Mesodermal cell (in vitro differentiated cells): ENCODE measurements at regions not wholly inside any gene's neighbourhood (a gene's known extent, or its start where the extent isn't known, plus 50 kb on each side); places are given as distances from the start of the nearest gene placed in this dataset.

Experiments used
- H3K27ac ChIP-seq: 2 replicates; pipeline ENCODE4 v1.7.0; 2013; ENCODE audit warnings: mild to moderate bottlenecking, low read depth, low read length, moderate library complexity; ENCODE audit not compliant: severe bottlenecking
- H3K36me3 ChIP-seq: 2 replicates; pipeline ENCODE4 v1.7.1; 2013; ENCODE audit warnings: mild to moderate bottlenecking, low read length, moderate library complexity; ENCODE audit not compliant: control insufficient read depth, insufficient read depth
- H3K4me1 ChIP-seq: one replicate; pipeline ENCODE4 v1.7.1; 2013; ENCODE audit warnings: mild to moderate bottlenecking, low read length; ENCODE audit not compliant: insufficient read depth, control insufficient read depth, poor library complexity, severe bottlenecking
- H3K4me3 ChIP-seq: 2 replicates; pipeline ENCODE4 v1.7.0; 2013; ENCODE audit warnings: low read length, control low read depth, mild to moderate bottlenecking; ENCODE audit not compliant: insufficient read depth, poor library complexity, severe bottlenecking; ENCODE audit errors: extremely low read depth
- H3K9me3 ChIP-seq: 2 replicates; pipeline ENCODE4 v1.7.1; 2013; ENCODE audit warnings: mild to moderate bottlenecking, low read length, moderate library complexity; ENCODE audit not compliant: control insufficient read depth
- WGBS, 2 experiments: methylation state at CpG; one replicate each; pipeline ENCODE4 v1.1.5; 2013; ENCODE audit warnings: missing lambda C conversion rate in 2 of 2; ENCODE audit not compliant: insufficient coverage in 2 of 2; 5-methylcytosine and 5-hydroxymethylcytosine counted together

DNA sequence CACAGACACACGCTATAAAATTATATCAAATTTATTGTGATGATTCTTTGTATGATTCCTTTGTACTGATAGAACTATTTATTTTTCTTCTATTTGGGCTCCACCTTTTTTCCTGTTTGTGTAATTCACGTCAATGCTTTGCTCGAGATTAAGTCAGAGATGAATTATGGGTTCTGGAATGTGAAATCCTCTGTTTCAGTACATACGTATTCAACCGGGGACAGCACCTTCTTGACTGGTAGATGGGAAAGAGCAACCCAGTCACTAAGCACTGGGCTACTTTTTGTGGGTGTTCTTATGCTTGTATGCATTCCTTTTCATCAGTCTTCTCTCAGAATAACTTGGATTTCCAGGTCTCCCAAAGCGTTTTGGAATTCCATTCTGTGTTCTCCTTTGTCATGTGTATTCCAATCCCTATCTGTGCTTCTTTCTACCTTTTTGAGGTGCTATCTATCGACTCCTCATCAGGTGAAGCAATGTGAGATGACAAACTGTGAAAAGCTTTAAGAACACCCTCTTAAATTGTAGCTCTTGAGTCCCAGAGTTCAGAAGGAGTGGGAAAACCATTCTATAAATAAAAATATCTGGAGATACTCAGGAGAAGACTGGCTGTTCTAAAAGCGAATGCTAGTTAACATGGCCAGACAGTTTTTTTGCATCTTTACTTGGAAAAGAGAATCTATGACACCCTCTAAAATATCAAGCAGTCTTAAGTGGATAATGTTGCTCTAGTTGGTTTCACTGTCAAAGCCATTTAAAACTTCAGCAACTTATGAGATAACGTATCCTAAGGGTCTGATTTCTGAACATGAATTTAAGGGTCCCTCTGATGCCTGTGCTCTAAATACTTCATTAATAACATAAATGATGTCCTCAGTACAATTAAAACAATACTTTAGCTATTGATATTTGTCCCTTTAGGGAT is 197.7 kb upstream of the PREP start:
- Histone ChIP-seq H3K9me3 (peaks cover 10% of the 10 kb centered on the region), H3K4me1 (peaks cover 26% of the 10 kb centered on the region), H3K4me3 (no peak overlapping the region), H3K36me3 (no peaks in the 10 kb centered on the region), H3K27ac (no peak overlapping the region)
- WGBS, 2 experiments, result 88% methylated on average over 5 of the region's 9 CpGs; no CpG with 5 or more reads in 1 of the 2 experiments

- WGBS, 2 experiments, result no CpG with 5 or more reads among the region's 3 CpGs
- no peak overlapping the region for H3K4me3 ChIP-seq
- no peaks in the 10 kb centered on the region for H3K36me3 ChIP-seq
- H3K4me1 ChIP-seq, result peaks cover 47% of the 10 kb centered on the region
- no peak overlapping the region for H3K27ac ChIP-seq
- H3K9me3 ChIP-seq, result peaks cover 6% of the 10 kb centered on the region
These were observed 195.4 kb upstream of the PREP start for GRCh38 chr6:105598264-105598663.

DNA sequence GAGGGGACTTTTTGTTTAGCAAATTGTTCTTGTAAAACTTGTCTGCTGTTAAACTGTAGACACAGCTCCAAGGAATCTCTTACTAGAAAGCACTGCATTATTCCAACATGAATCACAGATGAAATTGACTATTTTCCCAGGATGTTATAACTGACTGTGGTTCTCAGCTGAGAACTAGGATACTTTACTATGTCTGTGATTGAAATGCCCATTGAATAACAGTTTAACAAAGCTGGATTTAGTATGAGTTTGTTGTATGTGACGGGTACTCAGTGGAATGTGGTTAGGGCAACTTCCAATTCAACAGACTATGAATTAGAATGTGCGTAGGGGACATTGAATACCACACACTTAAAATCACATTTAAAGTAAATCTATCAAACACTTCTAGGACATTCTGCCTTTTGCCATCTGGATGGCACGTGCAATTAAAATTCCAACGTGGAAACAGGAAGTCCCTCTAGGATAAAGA is 193.4 kb upstream of the PREP start:
- H3K27ac ChIP-seq, result peak overlapping the region; percentile 94
- H3K4me1 ChIP-seq, result peaks cover 60% of the 10 kb centered on the region
- H3K4me3 ChIP-seq, result no peak overlapping the region
- WGBS, 2 experiments, result no CpG with 5 or more reads among the region's 4 CpGs
- peaks cover 6% of the 10 kb centered on the region for H3K9me3 ChIP-seq
- H3K36me3 ChIP-seq, result no peaks in the 10 kb centered on the region

DNA sequence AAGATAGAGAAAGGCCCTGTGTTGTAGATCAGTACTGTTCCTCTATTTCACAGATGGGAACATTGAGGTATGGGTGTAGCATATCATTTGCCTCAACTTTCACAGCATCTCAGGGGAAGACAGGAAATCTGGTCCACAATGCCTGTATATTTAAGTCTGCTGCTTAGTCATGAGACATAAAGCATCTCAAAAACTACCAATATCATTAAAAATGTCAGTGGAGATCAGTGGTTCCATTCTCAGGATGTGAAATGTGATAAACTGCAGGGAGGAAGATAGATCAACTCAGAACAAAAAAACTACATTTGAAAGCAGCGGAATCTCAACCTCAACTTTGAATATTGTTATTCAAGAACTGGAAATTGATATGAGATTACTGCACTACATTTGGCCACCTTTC is 192.9 kb upstream of the PREP start:
- H3K4me3 ChIP-seq, result no peak overlapping the region
- H3K4me1 ChIP-seq, result peaks cover 63% of the 10 kb centered on the region
- WGBS, 2 experiments, result no CpG with 5 or more reads among the region's 1 CpG
- H3K36me3 ChIP-seq, result no peaks in the 10 kb centered on the region
- H3K27ac ChIP-seq, result peak overlapping the region; percentile 94
- H3K9me3 ChIP-seq, result peaks cover 6% of the 10 kb centered on the region

DNA sequence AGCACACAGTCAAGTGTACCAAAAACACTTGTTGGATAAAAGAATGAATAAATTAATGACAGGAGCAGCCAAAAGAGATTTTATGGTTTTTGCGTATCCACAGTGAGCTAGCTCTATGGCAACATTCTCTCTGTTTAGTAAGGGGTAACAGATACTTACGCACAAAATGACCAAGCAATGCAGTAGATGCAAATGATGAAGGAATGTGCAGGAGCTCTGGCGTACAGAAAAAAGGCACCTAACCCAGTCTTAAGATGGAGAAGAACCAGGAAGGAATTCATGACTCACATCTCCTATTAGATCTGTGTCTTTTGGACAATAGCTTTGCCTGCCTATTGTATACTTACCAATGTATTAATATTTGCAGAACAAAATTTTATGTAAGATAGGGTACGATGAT is 191.9 kb upstream of the PREP start:
- H3K9me3 ChIP-seq, result peaks cover 6% of the 10 kb centered on the region
- H3K27ac ChIP-seq, result peak overlapping the region; percentile 82
- H3K36me3 ChIP-seq, result no peaks in the 10 kb centered on the region
- H3K4me1 ChIP-seq, result peaks cover 63% of the 10 kb centered on the region
- H3K4me3 ChIP-seq, result no peak overlapping the region
- WGBS, 2 experiments, result 89 to 94% methylated on average over 2 to 3 of the region's 4 CpGs

DNA sequence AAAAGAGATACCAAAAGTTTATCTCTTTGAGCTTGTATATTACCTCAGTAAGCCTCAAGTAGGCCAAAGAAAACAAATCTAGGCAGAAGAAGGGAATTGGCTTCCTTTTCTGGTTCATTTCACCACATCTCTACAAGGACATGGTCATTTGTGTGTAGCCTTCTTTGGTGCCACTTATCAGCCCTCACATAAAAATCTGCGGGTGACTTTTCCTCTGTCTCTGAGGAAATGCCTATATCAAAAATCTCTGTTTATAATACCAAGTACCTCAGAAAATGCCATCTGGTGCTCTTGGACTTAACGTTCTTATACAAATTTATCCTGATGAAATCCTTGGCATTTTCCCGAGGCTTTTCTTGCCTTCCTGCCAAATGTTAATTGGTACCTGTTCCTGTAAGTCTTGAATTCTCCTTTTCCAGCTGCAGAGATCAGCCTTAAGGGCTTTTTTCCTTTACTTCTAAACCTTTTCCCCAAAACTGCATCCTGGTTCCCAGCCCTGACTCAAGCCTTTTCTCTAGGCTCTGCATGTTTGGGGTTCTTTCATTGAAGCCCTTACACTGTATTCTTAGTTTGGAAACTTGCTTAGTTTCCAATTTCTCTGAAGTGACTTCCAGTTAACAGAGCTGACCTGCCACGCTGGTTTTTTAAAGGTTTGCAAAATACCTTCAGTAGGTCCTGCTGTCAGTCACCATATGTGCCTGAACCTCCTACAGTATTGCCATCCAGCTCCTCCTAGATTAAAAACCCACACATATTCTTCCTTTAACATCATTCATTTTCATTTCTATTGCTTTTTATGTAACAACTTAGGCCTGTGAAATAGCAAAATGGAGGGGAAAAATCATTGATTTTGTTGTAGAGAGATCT is 191.2 kb upstream of the PREP start:
- 71 to 89% methylated on average over 4 of the region's 4 CpGs for WGBS, 2 experiments
- Histone ChIP-seq H3K4me1 (peaks cover 58% of the 10 kb centered on the region), H3K36me3 (no peaks in the 10 kb centered on the region), H3K4me3 (no peak overlapping the region), H3K27ac (peak overlapping the region; percentile 82), H3K9me3 (peaks cover 6% of the 10 kb centered on the region)

- Histone ChIP-seq H3K9me3 (peaks cover 4% of the 10 kb centered on the region), H3K36me3 (no peaks in the 10 kb centered on the region), H3K4me1 (peaks cover 58% of the 10 kb centered on the region), H3K27ac (peak overlapping the region; percentile 82), H3K4me3 (no peak overlapping the region)
- WGBS, 2 experiments, result 67 to 76% methylated on average over 1 to 2 of the region's 4 CpGs
These were observed 190.3 kb upstream of the PREP start for GRCh38 chr6:105593056-105593690.

DNA sequence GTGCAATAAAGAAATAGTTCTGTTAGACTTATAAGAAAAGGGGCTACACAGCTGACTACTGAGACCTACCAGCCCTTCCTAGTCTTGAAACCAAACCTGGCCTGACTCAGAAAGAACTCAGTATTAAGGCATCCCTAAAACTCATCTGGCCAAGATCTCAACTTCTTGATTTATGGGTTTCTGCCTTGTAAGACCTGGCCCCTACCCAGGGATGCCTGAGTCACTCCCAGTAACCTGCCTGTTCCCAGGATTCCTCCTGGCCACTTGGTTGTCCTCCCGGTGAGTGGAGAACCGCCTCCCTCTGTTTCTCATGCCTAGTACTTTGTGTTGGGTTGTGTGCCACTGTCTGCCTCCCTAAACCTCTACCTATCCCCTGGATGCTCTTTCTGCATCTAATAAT is 189.4 kb upstream of the PREP start:
- WGBS, 2 experiments, result no CpG with 5 or more reads among the region's 2 CpGs
- Histone ChIP-seq H3K4me1 (peaks cover 66% of the 10 kb centered on the region), H3K27ac (peak overlapping the region; percentile 82), H3K4me3 (no peak overlapping the region), H3K9me3 (no peaks in the 10 kb centered on the region), H3K36me3 (no peaks in the 10 kb centered on the region)

DNA sequence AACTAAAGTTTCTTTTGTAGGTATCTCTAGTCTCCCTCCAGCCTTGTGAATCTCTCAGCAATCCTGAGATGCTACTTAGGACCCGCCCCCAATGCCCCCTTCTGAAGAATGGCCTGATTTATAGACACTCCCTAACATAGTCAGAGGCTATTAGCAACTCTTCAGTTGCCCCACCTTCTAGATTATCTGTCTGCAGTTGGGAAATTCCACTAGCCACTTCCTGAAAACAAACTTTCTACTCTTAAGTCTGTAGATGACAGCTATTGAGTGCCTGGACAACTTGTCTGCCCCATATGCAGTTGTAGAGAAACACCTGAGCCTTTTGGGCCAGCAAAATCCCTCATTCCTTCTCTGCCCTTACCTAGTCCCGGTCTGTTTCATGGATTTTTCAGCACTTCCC is 188.2 kb upstream of the PREP start:
- 92 to 100% methylated on average over 2 of the region's 2 CpGs for WGBS, 2 experiments
- no peaks in the 10 kb centered on the region for H3K9me3 ChIP-seq

GRCh38 chr6:105588123-105588710 is 185.3 kb upstream of the PREP start:
- H3K9me3 ChIP-seq, result no peaks in the 10 kb centered on the region
- H3K27ac ChIP-seq, result no peak overlapping the region
- no peaks in the 10 kb centered on the region for H3K36me3 ChIP-seq
- peaks cover 46% of the 10 kb centered on the region for H3K4me1 ChIP-seq
- H3K4me3 ChIP-seq, result no peak overlapping the region
- 89 to 95% methylated on average over 3 to 5 of the region's 6 CpGs for WGBS, 2 experiments

More for the DNA sequence above, 188.2 kb upstream of the PREP start:
- peak overlapping the region; percentile 11 for H3K27ac ChIP-seq
- H3K36me3 ChIP-seq, result no peaks in the 10 kb centered on the region
- H3K4me3 ChIP-seq, result no peak overlapping the region
- H3K4me1 ChIP-seq, result peaks cover 71% of the 10 kb centered on the region
